Epidermal melanocyte (primary cell): ENCODE measurements at regions not wholly inside any gene's neighbourhood (a gene's known extent, or its start where the extent isn't known, plus 50 kb on each side); places are given as distances from the start of the nearest gene placed in this dataset.

Experiments used
- DNase-seq: peaks from one replicate; pipeline ENCODE4 v3.0.0; 2011; ENCODE audit warnings: low spot score; ENCODE audit not compliant: insufficient read length

DNA sequence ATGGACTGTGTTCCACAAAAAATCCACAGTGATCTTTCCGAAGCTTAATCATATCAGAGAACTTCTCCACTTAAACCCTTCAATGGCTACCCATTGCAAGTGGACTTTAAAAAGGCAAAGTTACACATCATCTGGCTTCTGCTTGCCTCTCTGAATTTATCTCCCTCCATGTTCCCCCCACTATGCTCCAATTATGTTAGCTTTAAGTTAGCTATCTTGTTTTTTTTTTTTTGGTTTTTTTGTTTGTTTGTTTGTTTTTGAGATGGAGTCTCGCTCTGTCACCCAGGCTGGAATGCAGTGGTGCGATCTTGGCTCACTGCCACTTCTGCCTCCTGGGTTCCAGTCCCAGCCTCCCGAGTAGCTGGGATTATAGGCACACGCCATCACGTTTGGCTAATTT lies 166.4 kb upstream of the ADGRL2 start:
- DNase-seq = no peak

DNA sequence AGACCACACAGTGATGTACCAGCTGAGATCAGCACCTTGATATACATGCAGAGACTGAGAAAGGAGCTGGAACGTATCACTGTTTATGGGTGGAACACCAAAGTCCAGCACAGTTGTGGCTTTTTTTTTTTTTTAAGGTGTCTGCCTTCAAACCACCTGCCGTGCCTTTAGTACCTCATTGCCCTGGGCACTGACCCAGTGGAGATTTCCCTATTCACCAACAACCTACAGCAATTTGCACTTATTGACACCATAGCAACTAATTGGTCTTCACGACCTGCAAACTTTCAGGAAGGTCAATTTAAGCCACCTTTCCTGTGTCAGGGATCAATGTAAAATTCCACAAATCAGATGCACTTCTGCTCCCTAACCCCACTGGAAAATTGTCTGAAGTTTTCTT lies 181.6 kb upstream of the ADGRL2 start:
- no peak for DNase-seq

DNA sequence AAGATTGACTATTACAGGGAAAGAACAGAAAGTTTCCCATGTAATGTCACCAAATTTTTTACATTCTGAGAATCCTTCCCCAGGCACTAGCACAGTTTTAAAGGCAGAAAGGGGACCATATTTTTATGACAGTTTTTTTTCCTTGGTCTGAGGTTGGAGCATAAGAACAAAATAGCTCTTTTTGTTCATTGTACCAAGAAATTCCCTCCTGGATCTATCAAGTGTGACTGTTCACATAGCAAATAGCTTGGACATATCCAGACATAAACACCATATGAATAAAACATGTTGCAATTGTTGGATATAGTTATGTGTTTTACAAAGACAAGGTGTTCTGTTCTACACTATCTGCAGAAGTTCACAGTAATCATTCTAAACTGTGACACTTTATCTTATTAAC lies 182.4 kb upstream of the ADGRL2 start:
- DNase-seq = no peak

DNA sequence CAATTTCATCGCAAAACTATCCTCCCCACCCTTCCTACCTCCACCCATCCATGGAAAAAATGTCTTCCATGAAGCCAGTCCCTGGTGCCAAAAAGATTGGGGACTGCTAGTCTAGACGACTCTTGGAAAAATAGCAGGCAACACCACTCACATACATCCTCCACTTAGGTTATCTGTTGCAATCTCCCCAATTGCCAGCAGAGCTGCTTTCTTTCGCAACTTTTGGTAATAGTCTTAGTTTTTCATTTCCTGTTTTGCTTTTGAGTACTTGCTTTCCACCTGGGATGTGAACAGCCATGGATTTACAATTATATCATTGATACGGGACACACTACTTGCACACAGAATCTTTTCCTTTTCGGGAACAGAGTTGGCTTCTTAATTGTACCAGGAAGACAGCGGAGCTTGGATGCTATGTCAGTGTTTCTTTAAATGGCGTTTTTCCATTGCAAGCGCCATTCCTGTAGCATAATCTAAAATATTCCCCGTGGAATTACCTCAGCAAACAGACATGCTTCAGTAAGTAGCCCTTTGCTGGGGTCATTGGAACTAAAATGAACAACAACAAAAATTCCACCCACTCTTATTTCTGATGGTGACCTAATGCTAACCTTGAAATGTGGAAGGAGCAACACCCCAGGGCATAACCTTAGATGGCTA lies 183.3 kb upstream of the ADGRL2 start:
- DNase-seq = no peak

DNA sequence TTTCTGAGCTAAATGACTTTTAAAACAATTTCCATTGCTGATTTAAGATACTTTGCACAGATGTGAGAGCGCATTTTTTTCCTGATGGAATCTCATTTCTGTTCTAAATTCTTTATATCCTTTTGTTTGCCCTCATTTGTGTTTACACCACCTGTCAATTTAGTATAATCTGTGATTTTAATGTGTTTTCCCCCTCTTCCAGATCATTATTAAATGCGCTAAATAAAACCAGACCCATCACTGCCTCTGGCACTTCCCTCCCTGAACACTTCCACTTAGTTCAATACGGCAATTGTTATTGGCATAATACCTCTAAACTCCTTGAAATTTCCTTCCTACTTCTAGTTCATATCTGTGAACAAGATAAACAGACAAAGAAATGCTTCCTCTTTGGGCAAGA lies 186.9 kb upstream of the ADGRL2 start:
- no peak for DNase-seq

DNA sequence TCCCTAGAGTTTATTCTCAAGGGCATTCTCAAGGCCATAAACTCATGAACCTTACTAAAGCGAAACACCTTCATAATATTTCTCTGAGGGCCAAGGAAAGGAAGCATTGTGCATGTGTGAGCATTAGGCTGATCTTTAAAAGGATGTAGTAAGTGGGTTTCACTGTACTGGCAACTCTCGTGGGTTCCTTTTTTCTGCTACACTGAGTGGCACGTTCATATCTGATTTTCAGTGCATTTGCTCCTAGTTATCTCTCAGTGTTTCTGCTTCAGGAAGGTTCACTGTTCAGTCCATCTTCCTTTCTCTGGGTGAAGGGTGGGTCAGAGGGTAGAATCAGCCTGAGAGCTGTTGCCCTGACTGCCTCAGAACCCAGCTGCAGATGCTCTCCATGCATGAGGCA lies 192.8 kb upstream of the ADGRL2 start:
- DNase-seq = no peak

DNA sequence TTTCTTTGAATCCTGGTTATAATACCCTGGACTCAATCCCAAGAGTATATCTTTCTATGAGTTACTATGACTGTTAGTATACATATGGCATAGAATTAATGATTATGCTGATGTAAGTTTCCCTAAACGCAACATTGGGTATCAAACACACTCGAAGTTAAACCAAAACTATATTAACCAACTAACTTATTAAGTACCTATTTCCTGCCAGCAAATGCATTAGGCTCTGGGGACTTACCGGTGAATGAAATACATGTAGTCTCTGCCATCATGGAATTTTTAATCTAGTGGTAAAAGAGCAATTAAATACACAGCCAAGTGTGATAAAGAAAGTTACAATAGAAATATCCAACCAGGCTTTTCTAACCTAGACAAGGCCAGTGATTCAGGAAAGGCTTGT lies 193.6 kb upstream of the ADGRL2 start:
- no peak for DNase-seq

DNA sequence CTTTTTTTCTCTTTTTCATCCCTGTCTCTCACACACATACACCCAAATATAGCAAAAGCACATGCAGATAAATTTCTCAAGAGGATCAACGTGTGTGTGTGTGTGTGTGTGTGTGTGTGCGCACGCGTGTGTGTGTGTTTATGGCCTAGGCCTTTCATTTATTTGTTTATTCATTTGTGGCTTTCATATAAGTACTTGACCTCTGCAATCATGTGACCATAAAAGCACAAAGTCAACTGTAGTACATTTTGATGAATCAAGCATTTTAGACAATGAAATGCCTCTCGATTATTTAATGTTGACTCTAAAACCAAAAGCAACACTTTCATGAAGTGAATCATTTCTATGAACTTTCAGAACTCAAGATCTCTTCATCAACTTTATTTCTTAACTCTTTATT lies 194.1 kb upstream of the ADGRL2 start:
- no peak for DNase-seq

DNA sequence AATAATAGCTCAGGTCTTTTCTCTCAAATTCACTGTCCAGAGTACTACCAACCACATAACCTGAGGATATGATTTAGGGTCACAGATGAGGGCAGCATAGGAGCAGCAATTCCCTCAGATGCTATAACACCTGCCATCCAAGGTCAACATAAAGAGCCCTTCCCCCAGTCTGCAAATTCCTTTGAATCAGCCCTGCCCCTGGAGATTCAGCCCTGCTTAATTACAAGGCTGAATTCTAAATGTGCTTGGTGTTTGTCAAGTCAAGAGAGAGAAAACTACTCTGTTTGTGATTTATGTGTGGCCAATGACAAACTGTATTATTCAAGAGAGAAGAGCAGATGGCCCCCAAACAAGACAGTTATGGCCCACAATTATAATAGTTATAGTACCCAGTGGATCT lies 195.7 kb upstream of the ADGRL2 start:
- no peak for DNase-seq

DNA sequence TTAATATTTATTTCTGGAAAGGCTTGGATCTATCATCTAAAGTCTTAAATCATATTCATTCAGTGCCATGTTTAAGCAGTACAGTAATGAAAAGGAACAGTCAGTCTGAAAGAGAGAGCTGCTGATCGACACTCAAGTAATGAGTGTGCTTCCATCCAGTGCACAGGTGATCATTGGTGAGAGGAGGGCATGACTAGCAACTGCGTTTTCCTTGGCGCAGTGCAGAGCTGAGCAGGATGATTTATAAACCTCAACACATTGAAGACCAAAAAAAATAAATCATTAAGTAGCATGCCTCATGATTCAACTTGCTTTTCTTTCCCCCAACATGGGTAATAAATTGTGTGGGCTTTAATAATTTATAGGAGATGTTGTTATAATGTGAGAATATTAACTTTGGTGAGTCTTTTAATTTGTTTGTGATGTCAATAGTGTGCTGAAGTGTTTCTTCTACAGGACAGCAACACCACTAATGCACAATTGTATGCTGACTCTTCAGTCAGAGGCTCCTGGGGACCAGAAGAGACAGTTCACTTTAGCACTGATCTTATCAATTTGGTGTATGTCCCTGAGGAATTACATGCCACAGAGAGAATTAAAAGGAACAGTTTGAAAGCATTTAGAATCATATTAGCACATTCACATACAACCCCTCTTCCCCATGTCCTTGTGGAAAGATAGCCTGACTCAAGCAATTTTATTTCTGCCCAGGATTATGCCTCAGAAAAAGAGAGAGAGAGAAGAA lies 199.7 kb upstream of the ADGRL2 start:
- DNase-seq = no peak

DNA sequence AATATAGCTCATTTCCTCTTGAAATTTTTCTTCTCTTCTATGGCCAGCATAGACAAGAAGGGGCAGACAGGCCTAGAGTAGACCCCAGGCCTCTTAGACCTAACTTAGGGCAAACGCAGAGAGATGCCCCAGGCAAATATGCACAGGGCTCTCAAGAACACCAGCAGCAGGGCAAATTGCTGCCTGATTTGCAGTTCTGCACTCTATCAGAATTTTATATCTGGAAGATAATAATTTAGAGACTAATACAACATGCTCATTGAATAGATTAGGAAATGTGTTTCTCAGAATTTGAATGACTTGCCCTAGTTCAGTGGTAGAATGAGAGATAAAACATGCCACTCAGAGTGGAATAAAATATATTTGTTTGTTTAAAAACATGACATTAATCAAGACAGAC lies 200.4 kb upstream of the ADGRL2 start:
- no peak for DNase-seq

DNA sequence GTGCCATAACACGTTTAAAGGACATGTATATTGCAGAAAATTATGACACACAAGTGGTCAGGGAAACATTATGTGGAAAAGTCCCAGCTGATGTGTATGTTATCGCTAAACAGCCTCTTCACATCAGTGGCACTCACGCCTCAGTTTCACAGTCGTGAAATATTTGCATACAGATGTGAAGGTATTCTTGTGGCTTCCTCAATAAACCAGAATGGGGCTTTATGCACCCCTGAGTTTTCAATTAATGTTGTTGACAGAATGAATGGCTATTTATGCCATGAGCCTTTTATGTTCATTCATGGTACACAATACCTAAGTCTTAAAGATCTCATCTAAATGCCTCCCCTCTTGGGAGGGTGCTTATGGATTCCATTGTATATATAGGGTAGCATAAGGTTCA lies 202.1 kb upstream of the ADGRL2 start:
- no peak for DNase-seq

DNA sequence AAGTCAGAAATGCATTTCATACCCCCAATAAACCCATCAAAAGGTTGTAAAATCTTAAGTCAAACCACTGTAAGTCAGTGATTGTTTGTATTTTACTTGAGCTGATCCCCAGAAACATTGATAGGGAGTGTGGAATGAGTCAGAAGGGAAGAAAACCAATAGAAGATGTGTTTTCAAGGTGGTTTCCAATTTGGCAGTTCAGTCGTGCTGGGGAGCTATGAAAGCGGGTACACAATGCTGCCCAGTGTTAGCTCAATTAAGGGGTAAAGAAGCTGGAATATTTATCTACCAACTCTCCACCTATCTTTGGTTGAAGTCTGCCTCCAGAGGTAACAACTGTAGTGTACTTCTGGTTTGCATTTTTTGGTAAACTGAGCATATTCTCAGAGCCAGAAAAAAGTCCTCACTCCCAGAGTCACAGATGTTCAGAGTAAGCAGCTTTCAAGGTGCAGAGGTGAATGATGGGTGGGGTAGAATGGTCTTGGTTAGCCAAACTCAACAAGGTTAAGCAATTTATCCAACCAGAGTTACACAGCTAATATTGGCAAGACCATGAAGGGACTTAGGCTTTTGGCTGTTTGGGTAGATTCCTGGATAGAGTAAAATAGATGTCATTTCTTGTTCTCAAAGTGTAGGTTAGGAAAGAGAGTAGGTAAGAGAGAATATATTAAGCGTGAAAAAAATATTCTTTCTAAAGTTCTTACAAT lies 202.9 kb upstream of the ADGRL2 start:
- DNase-seq = no peak

DNA sequence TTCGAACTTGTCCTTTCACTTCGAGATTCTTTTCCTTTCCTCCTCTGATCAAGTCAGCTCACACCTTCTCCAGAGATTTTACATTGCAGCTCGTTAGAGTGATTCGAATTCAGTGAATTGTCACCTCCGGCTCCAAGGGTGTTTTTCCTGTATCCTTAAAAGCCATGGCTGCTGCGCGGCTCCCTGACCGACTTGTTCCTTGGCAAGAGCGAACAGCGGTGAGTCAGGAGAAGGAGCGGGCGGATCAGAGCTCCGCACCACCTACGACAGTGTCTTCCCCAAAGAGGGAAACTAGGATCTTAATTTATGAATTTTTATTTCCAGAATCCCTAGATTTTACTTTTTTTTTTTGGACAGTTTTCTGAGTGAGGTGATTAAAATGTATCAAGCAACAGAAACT lies 204.4 kb upstream of the ADGRL2 start:
- no peak for DNase-seq

DNA sequence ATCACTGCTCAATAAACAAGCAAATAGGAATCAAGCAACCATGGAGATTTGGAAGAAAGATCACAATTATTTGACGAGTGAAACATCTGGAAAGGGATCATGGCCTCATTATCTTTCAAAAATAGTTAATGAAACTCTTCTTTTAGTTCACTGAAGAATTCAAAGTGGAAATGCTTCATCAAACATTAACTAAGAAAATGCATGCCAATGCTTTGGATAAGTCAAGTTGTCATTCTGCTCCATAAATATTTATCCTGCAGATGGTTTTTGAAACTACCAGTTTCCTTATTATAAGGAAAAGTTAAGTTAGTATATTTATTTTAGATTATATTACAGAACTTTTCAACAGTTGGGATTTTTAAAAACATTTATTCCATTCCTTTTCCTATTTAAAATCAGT lies 206.5 kb upstream of the ADGRL2 start:
- DNase-seq = no peak

DNA sequence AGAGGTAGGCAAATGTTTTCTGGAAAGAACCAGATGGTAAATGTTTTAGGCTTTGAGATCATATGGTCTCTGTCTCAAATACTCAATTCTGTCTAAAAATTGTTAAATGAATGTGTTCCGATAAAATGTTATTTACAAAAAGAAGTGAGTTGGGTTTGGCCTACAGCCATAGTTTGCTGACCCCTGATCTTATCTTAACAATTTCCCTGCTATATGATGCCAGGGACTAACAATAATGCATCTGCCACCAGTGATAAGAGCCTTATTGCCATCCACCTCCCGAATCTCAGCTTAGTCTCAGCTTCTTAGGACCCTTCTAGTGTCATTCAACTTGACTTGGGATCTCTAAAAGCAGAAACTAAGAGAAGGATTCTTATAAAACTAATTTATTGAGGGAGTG lies 208.5 kb upstream of the ADGRL2 start:
- no peak for DNase-seq

DNA sequence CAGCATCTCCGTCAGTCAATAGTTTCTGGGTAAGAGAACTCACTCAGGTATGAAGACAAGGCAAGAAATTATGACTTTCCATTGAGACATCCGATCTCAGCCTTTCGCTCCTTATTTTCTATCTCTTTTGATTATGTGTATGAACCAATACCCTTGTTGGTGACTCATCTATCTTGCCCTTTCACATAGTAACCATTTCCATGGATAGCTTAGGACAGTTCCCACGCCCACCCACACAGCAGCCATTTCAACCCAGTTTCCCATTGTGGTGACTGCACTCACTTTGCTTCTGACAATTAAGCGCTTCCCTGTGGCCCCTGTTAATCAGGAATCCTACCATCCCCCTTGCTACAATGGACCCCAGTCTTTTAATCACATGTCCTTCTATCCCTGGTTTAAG lies 210.6 kb upstream of the ADGRL2 start:
- DNase-seq = no peak

DNA sequence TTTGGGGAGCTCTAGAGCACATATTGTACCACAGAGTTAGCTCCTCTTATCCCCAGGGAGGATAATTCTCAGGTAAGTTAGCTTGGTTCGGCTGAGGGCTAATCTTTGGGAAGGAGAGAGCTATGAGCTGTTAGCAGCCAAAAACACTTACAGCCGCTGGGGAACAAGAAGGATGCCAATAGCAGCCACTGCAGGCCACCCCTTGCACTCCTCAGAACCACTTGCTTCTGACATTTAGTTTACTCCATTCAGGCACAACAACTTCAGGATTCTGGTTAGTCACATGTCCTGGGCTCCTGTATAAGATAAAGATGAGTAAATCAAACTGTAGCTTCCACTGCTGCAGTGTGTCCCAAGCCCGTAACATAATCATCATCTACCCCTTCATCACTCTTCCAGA lies 212.6 kb upstream of the ADGRL2 start:
- no peak for DNase-seq

DNA sequence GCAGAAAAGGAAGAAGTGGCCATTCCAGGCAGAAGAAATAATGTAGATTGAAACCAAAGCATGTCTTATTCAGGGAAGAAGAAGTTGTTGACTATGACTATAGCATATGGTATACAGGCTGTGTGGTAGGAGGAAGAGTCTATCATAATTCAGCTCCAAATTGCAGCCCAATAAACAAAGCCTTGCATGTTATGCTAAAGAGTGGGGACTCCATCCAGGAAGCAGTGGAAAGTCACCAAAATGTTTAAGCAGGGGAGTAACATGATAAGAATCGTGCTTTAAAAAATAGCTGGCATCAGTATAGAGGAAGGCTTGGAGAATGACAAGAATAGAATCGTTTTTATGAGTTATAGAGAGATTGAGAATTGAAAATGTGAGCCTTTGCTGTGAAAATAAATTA lies 213.3 kb upstream of the ADGRL2 start:
- no peak for DNase-seq

DNA sequence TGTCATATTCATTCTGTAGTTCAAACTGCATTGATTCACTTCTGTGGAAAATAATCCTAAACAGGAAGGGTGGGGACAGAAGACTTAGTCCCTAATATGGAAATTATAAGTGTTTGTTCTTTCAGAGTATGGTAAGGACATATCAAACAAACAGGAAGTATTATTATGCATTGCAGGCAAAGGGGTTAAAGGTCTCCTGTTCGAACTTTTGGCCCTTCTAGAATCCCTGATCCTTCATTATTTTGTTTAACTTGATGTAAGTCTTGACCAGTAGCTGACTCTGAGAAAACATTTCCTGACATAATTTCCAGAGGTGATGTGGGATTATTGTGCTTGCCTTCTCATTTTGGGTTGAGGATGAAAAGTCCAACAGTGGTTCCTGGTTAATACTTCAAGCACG lies 215.4 kb upstream of the ADGRL2 start:
- DNase-seq = no peak

DNA sequence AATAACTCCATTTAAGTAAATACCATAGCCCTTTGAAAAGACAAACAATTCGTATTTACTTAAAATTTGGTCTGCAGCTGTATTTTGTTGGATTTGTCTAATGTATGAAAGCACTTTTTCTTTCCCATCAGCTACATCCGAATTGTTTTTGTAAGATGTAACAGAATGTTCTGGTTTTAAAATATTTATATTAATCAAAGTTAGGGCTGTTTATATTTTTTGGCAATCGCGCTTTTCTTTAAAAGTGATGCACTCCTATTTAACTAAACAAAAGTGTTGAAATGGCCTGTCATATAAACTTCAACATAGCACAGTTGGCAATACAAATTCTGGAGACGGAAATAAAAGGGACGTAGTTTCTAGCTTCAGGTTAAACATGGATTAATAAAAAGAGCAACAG lies 216.3 kb upstream of the ADGRL2 start:
- no peak for DNase-seq

DNA sequence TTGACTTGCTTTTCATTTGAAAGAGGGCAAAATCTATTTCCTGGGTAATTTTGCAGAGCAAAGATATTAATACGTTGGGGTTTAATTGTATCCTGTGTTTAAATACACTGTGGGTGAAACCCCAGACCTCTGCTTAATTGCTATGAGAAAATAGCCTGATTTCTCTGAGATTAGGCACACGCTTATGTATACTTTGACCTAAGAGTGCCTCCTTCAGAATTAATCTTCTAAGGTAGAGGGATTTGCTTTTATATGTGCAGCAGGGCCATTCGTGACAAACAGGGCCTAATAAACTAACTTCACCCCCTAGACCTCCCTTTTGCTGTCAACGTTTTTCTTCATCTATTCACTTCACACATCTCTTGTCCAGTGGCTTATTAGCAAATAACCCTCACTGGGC lies 216.9 kb upstream of the ADGRL2 start:
- no peak for DNase-seq

DNA sequence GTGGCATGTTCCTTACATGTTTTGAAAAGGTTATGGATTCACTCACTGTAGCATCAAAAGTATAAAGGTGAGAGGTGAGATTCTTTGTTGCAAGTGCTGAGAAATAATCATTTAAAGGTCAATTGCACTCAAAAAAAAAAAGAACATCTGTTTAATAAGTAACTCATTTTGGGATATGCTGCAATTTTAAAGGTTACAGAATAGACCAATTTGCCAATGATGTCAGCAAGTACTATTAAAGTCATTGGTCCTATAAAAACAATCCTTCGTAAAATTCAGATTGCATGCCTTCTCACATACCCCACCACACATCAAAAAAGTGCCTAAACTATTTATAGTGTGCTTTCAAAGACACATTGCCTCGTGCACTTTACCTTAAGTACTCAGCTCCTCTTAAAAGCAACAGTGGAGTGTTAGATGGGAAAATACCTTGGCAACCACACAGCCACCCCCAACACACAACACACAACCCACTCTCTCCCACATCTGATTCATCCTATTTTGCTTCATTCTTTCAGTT lies 218.2 kb upstream of the ADGRL2 start:
- DNase-seq = no peak
